Fibroblast of lung (primary cell): ENCODE measurements at regions not wholly inside any gene's neighbourhood (a gene's known extent, or its start where the extent isn't known, plus 50 kb on each side); places are given as distances from the start of the nearest gene placed in this dataset.

Experiments
- DNase-seq, 2 donors: peaks; one replicate each; pipeline versions ENCODE4 v3.0.0 to v3.0.0-alpha.2; 2010; ENCODE audit warnings: low read depth in 2 of 2
- H2AFZ ChIP-seq: 2 replicates; pipeline ENCODE4 v1.5.1; 2012; ENCODE audit warnings: low read length, control low read depth, inconsistent platforms
- H3K27ac ChIP-seq: 2 replicates; pipeline ENCODE4 v1.5.1; 2011; ENCODE audit warnings: low read length, control low read depth; ENCODE audit not compliant: insufficient read depth
- H3K27me3 ChIP-seq: 2 replicates; pipeline ENCODE4 v1.5.1; 2011; ENCODE audit warnings: mild to moderate bottlenecking, low read length; ENCODE audit not compliant: control insufficient read depth, insufficient read depth
- H3K36me3 ChIP-seq: 2 replicates; pipeline ENCODE4 v1.5.1; 2011; ENCODE audit warnings: low read length; ENCODE audit not compliant: control insufficient read depth, insufficient read depth
- H3K4me1 ChIP-seq: 2 replicates; pipeline ENCODE4 v1.5.1; 2011; ENCODE audit warnings: low read length; ENCODE audit not compliant: control insufficient read depth, insufficient read depth; ENCODE audit errors: extremely low read depth
- H3K4me2 ChIP-seq: 2 replicates; pipeline ENCODE4 v1.5.1; 2011; ENCODE audit warnings: low read length, control low read depth; ENCODE audit not compliant: insufficient read depth; ENCODE audit errors: extremely low read depth
- H3K4me3 ChIP-seq, 4 experiments: fragments of 200-600 bp in 1 of 4; sonication (generic) in 1 of 4; replicated peaks in 1 of 4; 2 replicates each; pipeline ENCODE4 v1.5.1; 2011 to 2016; ENCODE audit warnings: low read length in 4 of 4, low read depth in 3 of 4, mild to moderate bottlenecking in 3 of 4, control low read depth in 2 of 4, inconsistent platforms in 1 of 4, mixed read lengths in 1 of 4; ENCODE audit not compliant: insufficient read depth in 1 of 4; ENCODE audit errors: control extremely low read depth in 1 of 4
- H3K79me2 ChIP-seq: 2 replicates; pipeline ENCODE4 v1.5.1; 2012; ENCODE audit warnings: mild to moderate bottlenecking, low read length, inconsistent platforms; ENCODE audit not compliant: control insufficient read depth, insufficient read depth
- H3K9ac ChIP-seq: 2 replicates; pipeline ENCODE4 v1.5.1; 2011; ENCODE audit warnings: mild to moderate bottlenecking, low read length, control low read depth; ENCODE audit not compliant: insufficient read depth
- H3K9me3 ChIP-seq: 2 replicates; pipeline ENCODE4 v1.5.1; 2012; ENCODE audit warnings: low read depth, low read length; ENCODE audit not compliant: control insufficient read depth, insufficient read depth
- H4K20me1 ChIP-seq: 2 replicates; pipeline ENCODE4 v1.5.1; 2011; ENCODE audit warnings: low read length; ENCODE audit not compliant: control insufficient read depth, insufficient read depth; ENCODE audit errors: extremely low read depth
- EZH2 ChIP-seq: IDR thresholded peaks from 2 replicates; pipeline ENCODE4 v1.5.1; 2012; ENCODE audit warnings: low read length, control low read depth, mild to moderate bottlenecking; ENCODE audit errors: missing control alignments
- TF ChIP-seq, protein P1 (sequence below), 2 donors: IDR thresholded peaks in 1 of 2; conservative IDR thresholded peaks in 1 of 2; 1 replicate in 1 of 2; 2 replicates in 1 of 2; pipeline ENCODE4 v1.5.1; 2011 to 2012; ENCODE audit warnings: low read length in 2 of 2, control low read depth in 1 of 2, inconsistent platforms in 1 of 2, low read depth in 1 of 2, mild to moderate bottlenecking in 1 of 2

DNA sequence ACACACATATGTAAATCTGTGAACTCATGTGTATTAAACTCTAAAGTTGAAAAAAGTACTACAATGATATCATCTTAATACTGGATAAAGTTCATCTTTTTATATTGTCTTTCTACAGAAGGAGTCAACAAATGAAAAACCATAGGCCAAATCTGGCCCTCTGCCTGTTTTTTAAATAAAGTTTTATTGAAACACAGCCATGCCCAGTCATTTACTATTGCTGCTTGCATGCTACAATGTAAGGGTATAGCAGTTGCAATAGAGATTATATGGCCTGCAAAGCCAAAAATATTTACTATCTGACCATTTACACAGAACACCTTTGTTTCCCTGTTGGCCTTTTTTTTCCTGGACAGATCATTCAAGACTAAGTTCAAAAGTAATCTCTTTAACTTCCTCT lies 374.6 kb upstream of the ARID1B start:
- no peak overlapping the region for H3K4me2 ChIP-seq
- H3K27ac ChIP-seq, result no peak overlapping the region
- H4K20me1 ChIP-seq, result no peaks in the 10 kb centered on the region
- no peak for DNase-seq
- TF ChIP-seq, protein P1, sequence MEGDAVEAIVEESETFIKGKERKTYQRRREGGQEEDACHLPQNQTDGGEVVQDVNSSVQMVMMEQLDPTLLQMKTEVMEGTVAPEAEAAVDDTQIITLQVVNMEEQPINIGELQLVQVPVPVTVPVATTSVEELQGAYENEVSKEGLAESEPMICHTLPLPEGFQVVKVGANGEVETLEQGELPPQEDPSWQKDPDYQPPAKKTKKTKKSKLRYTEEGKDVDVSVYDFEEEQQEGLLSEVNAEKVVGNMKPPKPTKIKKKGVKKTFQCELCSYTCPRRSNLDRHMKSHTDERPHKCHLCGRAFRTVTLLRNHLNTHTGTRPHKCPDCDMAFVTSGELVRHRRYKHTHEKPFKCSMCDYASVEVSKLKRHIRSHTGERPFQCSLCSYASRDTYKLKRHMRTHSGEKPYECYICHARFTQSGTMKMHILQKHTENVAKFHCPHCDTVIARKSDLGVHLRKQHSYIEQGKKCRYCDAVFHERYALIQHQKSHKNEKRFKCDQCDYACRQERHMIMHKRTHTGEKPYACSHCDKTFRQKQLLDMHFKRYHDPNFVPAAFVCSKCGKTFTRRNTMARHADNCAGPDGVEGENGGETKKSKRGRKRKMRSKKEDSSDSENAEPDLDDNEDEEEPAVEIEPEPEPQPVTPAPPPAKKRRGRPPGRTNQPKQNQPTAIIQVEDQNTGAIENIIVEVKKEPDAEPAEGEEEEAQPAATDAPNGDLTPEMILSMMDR (conservative IDR thresholded peaks at IDR 0.05 in 1 of 2, IDR thresholded peaks at IDR 0.05 in 1 of 2; ENCODE audit: low read depth in 1 of 2, low read length in 2 of 2), result no peak
- no peak for TF ChIP-seq EZH2
- no peaks in the 10 kb centered on the region for H3K9me3 ChIP-seq
- no peak overlapping the region for H3K9ac ChIP-seq
- H3K79me2 ChIP-seq, result no peaks in the 10 kb centered on the region
- H3K4me1 ChIP-seq, result no peaks in the 10 kb centered on the region
- H3K4me3 ChIP-seq, result no peak overlapping the region
- no peaks in the 10 kb centered on the region for H3K36me3 ChIP-seq
- no peak overlapping the region for H2AFZ ChIP-seq
- H3K27me3 ChIP-seq, result no peaks in the 10 kb centered on the region

DNA sequence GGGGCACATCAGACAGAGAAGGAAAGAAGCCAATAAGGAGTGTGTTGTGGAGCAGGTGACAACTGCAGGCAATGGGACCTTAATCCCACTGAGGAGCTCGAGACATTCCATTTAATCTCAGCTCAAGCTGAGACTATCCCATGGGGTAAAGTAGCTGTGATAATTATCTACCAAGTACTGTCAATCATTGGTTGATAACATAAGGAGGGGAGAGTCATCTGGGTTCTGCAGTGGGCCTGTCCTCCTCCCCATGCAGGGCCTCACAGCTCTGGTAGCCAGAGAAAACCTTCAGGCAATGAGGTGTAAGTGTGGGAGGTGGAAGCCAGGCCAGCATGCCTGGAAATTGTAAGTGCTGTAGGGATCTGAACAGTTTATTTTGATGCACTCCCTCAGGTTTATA lies 375.0 kb upstream of the ARID1B start:
- Histone ChIP-seq H3K4me3 (no peak overlapping the region), H3K36me3 (no peaks in the 10 kb centered on the region), H3K27me3 (no peaks in the 10 kb centered on the region), H3K9me3 (no peaks in the 10 kb centered on the region), H2AFZ (no peak overlapping the region), H3K79me2 (no peaks in the 10 kb centered on the region), H3K4me2 (no peak overlapping the region), H3K9ac (no peak overlapping the region), H4K20me1 (no peaks in the 10 kb centered on the region), H3K27ac (no peak overlapping the region), H3K4me1 (no peaks in the 10 kb centered on the region)
- TF ChIP-seq EZH2, result no peak
- TF ChIP-seq, protein P1 (conservative IDR thresholded peaks at IDR 0.05 in 1 of 2, IDR thresholded peaks at IDR 0.05 in 1 of 2; ENCODE audit: low read depth in 1 of 2, low read length in 2 of 2), result no peak
- DNase-seq, result no peak

DNA sequence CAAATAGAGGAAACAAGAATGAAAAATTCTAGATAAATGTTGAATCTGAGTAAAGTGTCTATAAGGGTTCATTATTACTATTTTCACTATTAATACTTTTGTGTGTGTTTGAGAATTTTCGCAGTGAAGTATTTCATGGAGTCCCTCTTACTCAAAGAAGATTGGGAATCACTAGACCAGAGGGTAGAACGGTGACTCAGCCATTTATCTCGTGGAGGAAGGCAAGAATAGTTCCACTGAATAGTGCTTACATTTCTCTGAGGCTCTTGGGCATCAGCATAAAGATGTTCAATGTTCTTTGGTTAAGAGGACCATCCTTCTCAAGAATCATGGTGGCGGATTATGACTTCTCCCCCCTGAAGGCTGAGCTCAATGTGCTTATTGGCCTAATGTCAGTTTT lies 376.7 kb upstream of the ARID1B start:
- H3K9ac ChIP-seq, result no peak overlapping the region
- no peaks in the 10 kb centered on the region for H3K79me2 ChIP-seq
- H3K27ac ChIP-seq, result no peak overlapping the region
- no peaks in the 10 kb centered on the region for H3K27me3 ChIP-seq
- no peak overlapping the region for H2AFZ ChIP-seq
- TF ChIP-seq, protein P1 (conservative IDR thresholded peaks at IDR 0.05 in 1 of 2, IDR thresholded peaks at IDR 0.05 in 1 of 2; ENCODE audit: low read depth in 1 of 2, low read length in 2 of 2), result no peak
- TF ChIP-seq EZH2, result no peak
- no peaks in the 10 kb centered on the region for H3K9me3 ChIP-seq
- H3K36me3 ChIP-seq, result no peaks in the 10 kb centered on the region
- no peak overlapping the region for H3K4me2 ChIP-seq
- no peaks in the 10 kb centered on the region for H3K4me1 ChIP-seq
- no peak overlapping the region for H3K4me3 ChIP-seq
- H4K20me1 ChIP-seq, result no peaks in the 10 kb centered on the region
- no peak for DNase-seq
